ENCODE measurements at regions not wholly inside any gene's neighbourhood (a gene's known extent, or its start where the extent isn't known, plus 50 kb on each side); places are given as distances from the start of the nearest gene placed in this dataset.

DNA sequence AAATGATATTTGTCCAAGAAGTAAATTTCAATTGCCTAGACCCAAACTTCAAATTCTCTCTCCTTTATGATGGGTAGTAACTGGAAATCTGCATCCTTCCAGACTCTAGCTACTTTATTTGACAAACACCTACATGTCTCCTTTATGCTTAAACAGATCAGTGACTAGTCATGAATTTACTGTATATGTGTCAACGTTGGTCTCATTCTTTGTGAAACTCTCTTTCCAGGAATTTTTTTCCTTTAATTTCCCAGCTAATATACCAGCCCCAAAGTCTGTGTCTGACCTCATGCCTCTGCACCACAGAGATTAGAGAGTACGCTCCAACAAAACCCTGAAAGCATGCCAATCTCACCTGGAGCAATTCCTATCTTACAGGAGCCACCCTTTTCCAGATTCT is 811.2 kb upstream of the NCAM2 start:
- TF ChIP-seq, protein P1, sequence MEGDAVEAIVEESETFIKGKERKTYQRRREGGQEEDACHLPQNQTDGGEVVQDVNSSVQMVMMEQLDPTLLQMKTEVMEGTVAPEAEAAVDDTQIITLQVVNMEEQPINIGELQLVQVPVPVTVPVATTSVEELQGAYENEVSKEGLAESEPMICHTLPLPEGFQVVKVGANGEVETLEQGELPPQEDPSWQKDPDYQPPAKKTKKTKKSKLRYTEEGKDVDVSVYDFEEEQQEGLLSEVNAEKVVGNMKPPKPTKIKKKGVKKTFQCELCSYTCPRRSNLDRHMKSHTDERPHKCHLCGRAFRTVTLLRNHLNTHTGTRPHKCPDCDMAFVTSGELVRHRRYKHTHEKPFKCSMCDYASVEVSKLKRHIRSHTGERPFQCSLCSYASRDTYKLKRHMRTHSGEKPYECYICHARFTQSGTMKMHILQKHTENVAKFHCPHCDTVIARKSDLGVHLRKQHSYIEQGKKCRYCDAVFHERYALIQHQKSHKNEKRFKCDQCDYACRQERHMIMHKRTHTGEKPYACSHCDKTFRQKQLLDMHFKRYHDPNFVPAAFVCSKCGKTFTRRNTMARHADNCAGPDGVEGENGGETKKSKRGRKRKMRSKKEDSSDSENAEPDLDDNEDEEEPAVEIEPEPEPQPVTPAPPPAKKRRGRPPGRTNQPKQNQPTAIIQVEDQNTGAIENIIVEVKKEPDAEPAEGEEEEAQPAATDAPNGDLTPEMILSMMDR (IDR thresholded peaks at IDR 0.05): no peak
- TF ChIP-seq POLR2A (IDR thresholded peaks at IDR 0.05): no peak

Data from heart left ventricle (tissue), 13 donors.